Kidney glomerular epithelial cell (primary cell): ENCODE measurements at regions not wholly inside any gene's neighbourhood (a gene's known extent, or its start where the extent isn't known, plus 50 kb on each side); places are given as distances from the start of the nearest gene placed in this dataset.

Source experiments
- DNase-seq: peaks from one replicate; lab custom pipeline; 2025; lab: John Stamatoyannopoulos, UW

- DNase-seq: no peak
Observed at GRCh38 chr6:168133687-168134559, 54.9 kb upstream of the FRMD1 start.

GRCh38 chr6:168133168-168133561, 54.2 kb upstream of the FRMD1 start:
- DNase-seq: no peak

GRCh38 chr6:168132531-168133167, 53.6 kb upstream of the FRMD1 start:
- DNase-seq: no peak

GRCh38 chr6:168131464-168132415, 52.7 kb upstream of the FRMD1 start:
- DNase-seq: no peak

GRCh38 chr6:168130697-168131371, 51.8 kb upstream of the FRMD1 start:
- no peak for DNase-seq

GRCh38 chr6:168130168-168130696, 51.2 kb upstream of the FRMD1 start:
- no peak for DNase-seq

- DNase-seq: no peak
Observed at GRCh38 chr6:168129292-168130167, 50.5 kb upstream of the FRMD1 start.

- no peak for DNase-seq
Observed at GRCh38 chr6:168128631-168129291, 49.7 kb upstream of the FRMD1 start.
